HepG2 (cell line): ENCODE measurements at regions not wholly inside any gene's neighbourhood (a gene's known extent, or its start where the extent isn't known, plus 50 kb on each side); places are given as distances from the start of the nearest gene placed in this dataset.

Experiments used
- ATAC-seq: fragments of 200-7000 bp; cut with Tn5 transposase; 3 replicates; pipeline ENCODE4 v1.9.1; 2020; ENCODE audit warnings: mild to moderate bottlenecking, moderate library complexity
- BruUV-seq: library from RNA; stranded (reverse); fragments of 400-500 nt; replicated peaks from 2 replicates; lab custom pipeline; 2021; lab: Mats Ljungman, UMichigan
- CTCF ChIA-PET: fragments of 300-600 bp; formaldehyde crosslinking; extraction: SDS; loops from one replicate; lab custom pipeline; 2021; ENCODE audit warnings: low total read pairs, inconsistent platforms, low intra/inter-chr PET ratio; lab: Yijun Ruan, JAX
- POLR2A ChIA-PET: fragments of 350-600 bp; sonication (Branson Sonifier 250); formaldehyde crosslinking; loops from one replicate; lab custom pipeline; 2020; ENCODE audit warnings: antibody characterized with exemption, inconsistent platforms; lab: Yijun Ruan, JAX
- DNase-seq: peaks from one replicate; pipeline ENCODE4 v3.0.0-alpha.2; 2015; ENCODE audit warnings: low spot score
- FAIRE-seq: peaks from 3 replicates; lab custom pipeline; 2011; peaks lifted over from hg19 to GRCh38; lab: Jason Lieb, UNC
- H2AFZ ChIP-seq: one replicate; pipeline ENCODE4 v1.6.1; 2011; ENCODE audit warnings: low read length, inconsistent platforms
- H3K27ac ChIP-seq: fragments of 300-600 bp; 3 replicates; pipeline ENCODE4 v1.8.0; 2011; ENCODE audit warnings: mixed run types, mild to moderate bottlenecking, mixed read lengths, low read length, inconsistent platforms; ENCODE audit not compliant: insufficient read depth; ENCODE audit errors: extremely low read length
- H3K27me3 ChIP-seq, 2 experiments: fragments of 200-600 bp in 1 of 2; 2 replicates in 1 of 2; 3 replicates in 1 of 2; pipeline versions ENCODE4 v1.6.0 to v1.8.0; 2011; ENCODE audit warnings: low read length in 2 of 2, mild to moderate bottlenecking in 2 of 2, moderate library complexity in 2 of 2, inconsistent platforms in 1 of 2; ENCODE audit not compliant: insufficient read depth in 2 of 2, control insufficient read depth in 1 of 2
- H3K36me3 ChIP-seq, 2 experiments: fragments of 200-600 bp in 1 of 2; replicated peaks in 1 of 2; 2 replicates in 1 of 2; 3 replicates in 1 of 2; pipeline versions ENCODE4 v1.5.1 to v1.8.0; 2011; ENCODE audit warnings: low read length in 2 of 2, inconsistent platforms in 1 of 2; ENCODE audit not compliant: insufficient read depth in 2 of 2, control insufficient read depth in 1 of 2
- H3K4me1 ChIP-seq: 2 replicates; pipeline ENCODE4 v1.5.1; 2012; ENCODE audit warnings: low read length, inconsistent platforms; ENCODE audit not compliant: insufficient read depth
- H3K4me2 ChIP-seq: 2 replicates; pipeline ENCODE4 v1.6.0; 2011; ENCODE audit warnings: low read depth, low read length, inconsistent platforms
- H3K4me3 ChIP-seq, 3 experiments: fragments of 200-600 bp in 1 of 3; sonication (generic), shearing (Covaris generic) in 1 of 3; replicated peaks in 1 of 3; 2 replicates each; pipeline ENCODE4 v1.5.1; 2011 to 2016; ENCODE audit warnings: low read length in 3 of 3, inconsistent platforms in 2 of 3, low read depth in 2 of 3, mild to moderate bottlenecking in 2 of 3, control low read depth in 1 of 3, mixed read lengths in 1 of 3; ENCODE audit not compliant: insufficient read depth in 1 of 3
- H3K79me2 ChIP-seq: one replicate; pipeline ENCODE4 v1.6.1; 2011; ENCODE audit warnings: low read length, inconsistent platforms; ENCODE audit not compliant: insufficient read depth
- H3K9ac ChIP-seq: 2 replicates; pipeline ENCODE4 v1.6.0; 2011; ENCODE audit warnings: mild to moderate bottlenecking, low read depth, low read length, inconsistent platforms; ENCODE audit not compliant: insufficient read depth
- H3K9me3 ChIP-seq: 2 replicates; pipeline ENCODE4 v1.5.1; 2012; ENCODE audit warnings: mild to moderate bottlenecking, low read length
- H4K20me1 ChIP-seq: 2 replicates; pipeline ENCODE4 v1.6.0; 2011; ENCODE audit warnings: inconsistent platforms, mild to moderate bottlenecking, low read length, moderate library complexity; ENCODE audit not compliant: insufficient read depth
- ATRX ChIP-seq: sonication (generic); formaldehyde crosslinking; IDR thresholded peaks from 2 replicates; pipeline ENCODE4 v1.4.0; 2020; ENCODE audit warnings: missing genetic modification reagents, borderline replicate concordance
- CENPT ChIP-seq: sonication (generic); formaldehyde crosslinking; IDR thresholded peaks from 2 replicates; pipeline ENCODE4 v1.8.0; 2022; ENCODE audit warnings: low read depth, mild to moderate bottlenecking, moderate library complexity, missing genetic modification reagents
- GPN1 ChIP-seq: sonication (generic); formaldehyde crosslinking; IDR thresholded peaks from 2 replicates; pipeline ENCODE4 v1.5.1; 2020; ENCODE audit warnings: missing genetic modification reagents, borderline replicate concordance
- HDAC1 ChIP-seq: sonication (generic); formaldehyde crosslinking; IDR thresholded peaks from 2 replicates; pipeline ENCODE4 v1.5.1; 2020; ENCODE audit warnings: mild to moderate bottlenecking, missing genetic modification reagents
- HNF4A ChIP-seq: sonication (generic); formaldehyde crosslinking; IDR thresholded peaks from 2 replicates; pipeline ENCODE4 v1.4.0; 2020; ENCODE audit warnings: missing genetic modification reagents
- KLF12 ChIP-seq: sonication (generic); formaldehyde crosslinking; IDR thresholded peaks from 2 replicates; pipeline ENCODE4 v1.4.0; 2020; ENCODE audit warnings: missing genetic modification reagents, borderline replicate concordance
- NFE2L2 ChIP-seq: fragments of 150-350 bp; IDR thresholded peaks from 2 replicates; pipeline ENCODE4 v1.6.1; 2014; ENCODE audit warnings: low read length
- POLR2AphosphoS2 ChIP-seq: IDR thresholded peaks from 2 replicates; pipeline ENCODE4 v1.6.1; 2011; ENCODE audit warnings: low read depth, low read length, improper control_type of control experiment
- RBM22 ChIP-seq: fragments of 200-400 bp; formaldehyde crosslinking; optimal IDR thresholded peaks from 2 replicates; pipeline ENCODE3; 2017; ENCODE audit warnings: mild to moderate bottlenecking, low read length, moderate library complexity
- SPEN ChIP-seq: sonication (generic); formaldehyde crosslinking; IDR thresholded peaks from 2 replicates; pipeline ENCODE4 v1.5.1; 2020; ENCODE audit warnings: low read depth, mild to moderate bottlenecking, missing genetic modification reagents
- ZNF891 ChIP-seq: sonication (generic); formaldehyde crosslinking; IDR thresholded peaks from 2 replicates; pipeline ENCODE4 v1.5.0; 2020; ENCODE audit warnings: mild to moderate bottlenecking, missing genetic modification reagents
- WGBS: methylation state at CpG from one replicate; pipeline ENCODE4 v1.1.6; 2017; ENCODE audit warnings: low lambda C conversion rate; 5-methylcytosine and 5-hydroxymethylcytosine counted together
- in situ Hi-C: cut with HindIII; loops from 2 replicates; pipeline ENCODE4 v1.10.0; 2017; ENCODE audit warnings: low pct_unique_long_range_greater_than_20kb; ENCODE audit not compliant: extremely low pct_ligation_motif_present
- intact Hi-C: fragments of 100-400 bp; cut with micrococcal nuclease; formaldehyde crosslinking; loops from one replicate; pipeline ENCODE4 v1.10.0; 2022; ENCODE audit not compliant: unreplicated experiment
- TF ChIP-seq, protein P1 (sequence below): sonication (generic); formaldehyde crosslinking; IDR thresholded peaks from 2 replicates; pipeline ENCODE4 v1.5.0; 2020; ENCODE audit warnings: mild to moderate bottlenecking, missing genetic modification reagents
- TF ChIP-seq, protein P2 (sequence below): IDR thresholded peaks from 2 replicates; pipeline ENCODE4 v1.6.1; 2012; ENCODE audit warnings: low read depth, low read length, improper control_type of control experiment
- TF ChIP-seq, protein P3 (sequence below): IDR thresholded peaks from 2 replicates; pipeline ENCODE4 v1.6.1; 2016; ENCODE audit warnings: control low read depth
- TF ChIP-seq, protein P4 (sequence below): sonication (generic); formaldehyde crosslinking; IDR thresholded peaks from 2 replicates; pipeline ENCODE4 v1.5.1; 2020; ENCODE audit warnings: mild to moderate bottlenecking, moderate library complexity, missing genetic modification reagents
- TF ChIP-seq, protein P5 (sequence below): sonication (generic); formaldehyde crosslinking; IDR thresholded peaks from 2 replicates; pipeline ENCODE4 v1.5.1; 2020; ENCODE audit warnings: mild to moderate bottlenecking, missing genetic modification reagents, borderline replicate concordance

DNA sequence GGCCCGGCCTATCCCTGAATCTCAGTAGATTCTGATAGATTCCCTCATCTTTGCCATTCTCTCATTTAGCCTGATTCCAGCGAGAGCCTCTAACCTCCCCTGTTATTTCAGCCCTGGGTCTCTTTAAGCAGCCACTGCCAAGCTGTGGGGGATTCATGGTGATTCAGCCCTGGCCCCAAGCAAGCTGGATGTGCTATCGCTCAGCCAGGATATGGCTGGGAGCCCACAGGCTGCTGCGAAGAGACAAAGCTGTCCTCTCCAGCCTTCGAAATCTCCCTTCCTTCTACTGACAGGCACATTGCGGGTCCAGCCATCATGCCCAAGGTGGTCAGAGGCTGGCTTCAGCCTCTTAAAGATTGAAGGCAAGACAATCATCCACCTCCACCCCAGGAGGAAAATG lies 394.1 kb downstream of the SOX9 start (continued):
- TF ChIP-seq, protein P1, sequence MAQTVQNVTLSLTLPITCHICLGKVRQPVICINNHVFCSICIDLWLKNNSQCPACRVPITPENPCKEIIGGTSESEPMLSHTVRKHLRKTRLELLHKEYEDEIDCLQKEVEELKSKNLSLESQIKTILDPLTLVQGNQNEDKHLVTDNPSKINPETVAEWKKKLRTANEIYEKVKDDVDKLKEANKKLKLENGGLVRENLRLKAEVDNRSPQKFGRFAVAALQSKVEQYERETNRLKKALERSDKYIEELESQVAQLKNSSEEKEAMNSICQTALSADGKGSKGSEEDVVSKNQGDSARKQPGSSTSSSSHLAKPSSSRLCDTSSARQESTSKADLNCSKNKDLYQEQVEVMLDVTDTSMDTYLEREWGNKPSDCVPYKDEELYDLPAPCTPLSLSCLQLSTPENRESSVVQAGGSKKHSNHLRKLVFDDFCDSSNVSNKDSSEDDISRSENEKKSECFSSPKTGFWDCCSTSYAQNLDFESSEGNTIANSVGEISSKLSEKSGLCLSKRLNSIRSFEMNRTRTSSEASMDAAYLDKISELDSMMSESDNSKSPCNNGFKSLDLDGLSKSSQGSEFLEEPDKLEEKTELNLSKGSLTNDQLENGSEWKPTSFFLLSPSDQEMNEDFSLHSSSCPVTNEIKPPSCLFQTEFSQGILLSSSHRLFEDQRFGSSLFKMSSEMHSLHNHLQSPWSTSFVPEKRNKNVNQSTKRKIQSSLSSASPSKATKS (CRISPR knock-in tag), result no peak
- TF ChIP-seq POLR2AphosphoS2 (no peak), HDAC1 (no peak), CENPT (CRISPR knock-in tag) (no peak), HNF4A (CRISPR knock-in tag) (no peak), ZNF891 (CRISPR knock-in tag) (no peak), RBM22 (no peak), KLF12 (no peak)
- TF ChIP-seq, protein P2, sequence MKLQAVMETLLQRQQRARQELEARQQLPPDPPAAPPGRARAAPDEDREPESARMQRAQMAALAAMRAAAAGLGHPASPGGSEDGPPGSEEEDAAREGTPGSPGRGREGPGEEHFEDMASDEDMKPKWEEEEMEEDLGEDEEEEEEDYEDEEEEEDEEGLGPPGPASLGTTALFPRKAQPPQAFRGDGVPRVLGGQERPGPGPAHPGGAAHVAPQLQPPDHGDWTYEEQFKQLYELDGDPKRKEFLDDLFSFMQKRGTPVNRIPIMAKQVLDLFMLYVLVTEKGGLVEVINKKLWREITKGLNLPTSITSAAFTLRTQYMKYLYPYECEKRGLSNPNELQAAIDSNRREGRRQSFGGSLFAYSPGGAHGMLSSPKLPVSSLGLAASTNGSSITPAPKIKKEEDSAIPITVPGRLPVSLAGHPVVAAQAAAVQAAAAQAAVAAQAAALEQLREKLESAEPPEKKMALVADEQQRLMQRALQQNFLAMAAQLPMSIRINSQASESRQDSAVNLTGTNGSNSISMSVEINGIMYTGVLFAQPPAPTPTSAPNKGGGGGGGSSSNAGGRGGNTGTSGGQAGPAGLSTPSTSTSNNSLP, result no peak

DNA sequence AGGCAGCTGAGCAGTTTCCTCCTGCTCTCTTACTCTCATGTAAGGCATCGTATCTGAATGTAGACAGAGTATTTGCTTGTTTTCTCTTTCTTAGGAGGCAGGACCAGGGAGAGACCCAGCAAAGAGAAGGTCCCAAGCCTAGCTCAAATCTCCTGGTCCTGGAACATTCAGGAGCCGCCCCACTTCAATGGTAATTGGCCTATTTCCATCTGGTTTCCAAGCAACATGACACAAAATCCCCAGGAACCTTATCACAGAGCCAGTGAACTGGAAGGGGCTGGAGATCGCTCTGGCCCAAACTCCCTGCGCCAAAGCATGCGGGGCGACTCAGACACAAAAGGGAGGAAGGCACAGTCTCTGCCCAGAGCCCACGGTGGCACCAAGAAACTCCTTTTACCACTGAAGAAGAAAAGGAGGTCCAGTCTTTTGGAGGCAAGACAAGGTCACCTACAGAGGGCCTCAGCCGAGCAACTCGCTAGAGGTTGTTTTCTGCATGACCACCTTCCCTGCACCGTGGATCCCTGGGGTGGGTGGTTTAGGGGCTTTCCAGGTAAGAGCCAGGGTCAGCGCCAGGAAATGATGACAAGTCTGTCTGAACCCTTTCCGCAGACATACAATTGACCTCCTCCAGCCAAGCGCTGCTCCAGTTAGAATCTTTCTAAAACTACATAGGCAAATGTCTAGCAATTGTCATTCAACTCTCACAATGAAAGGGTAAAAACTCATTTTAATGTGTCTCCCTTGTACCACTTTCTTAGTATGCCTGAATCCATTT lies 394.7 kb downstream of the SOX9 start:
- intact Hi-C loops, result no loop called here
- Histone ChIP-seq H4K20me1 (peaks cover 16% of the 10 kb centered on the region), H3K9me3 (no peaks in the 10 kb centered on the region), H3K9ac (no peak overlapping the region), H3K27ac (no peak overlapping the region), H3K27me3 (no peaks in the 10 kb centered on the region), H3K79me2 (peaks cover 83% of the 10 kb centered on the region), H3K4me3 (no peak overlapping the region), H3K4me2 (no peak overlapping the region), H3K4me1 (peaks cover 87% of the 10 kb centered on the region), H2AFZ (no peak overlapping the region), H3K36me3 (no peaks in the 10 kb centered on the region)
- ChIA-PET POLR2A (interaction anchor here (0.9 to 1.1 kb wide), 2 partner anchors 13 kb away, joined by 4 to 6 read pairs; no protein-coding TSS in a partner anchor), CTCF (no interaction called here)
- in situ Hi-C loops, result loop anchor here (5.0 kb wide), 1 partner anchor 393 kb away; the partner anchor contains the start of gene SOX9
- FAIRE-seq (no peak), ATAC-seq (no peak), DNase-seq (no peak)
- no TSS peak for BruUV-seq
- WGBS, result 94% methylated on average over 13 of the region's 13 CpGs
- TF ChIP-seq SPEN (CRISPR knock-in tag) (no peak), GPN1 (no peak), NFE2L2 (no peak), ATRX (no peak)
- TF ChIP-seq, protein P3, sequence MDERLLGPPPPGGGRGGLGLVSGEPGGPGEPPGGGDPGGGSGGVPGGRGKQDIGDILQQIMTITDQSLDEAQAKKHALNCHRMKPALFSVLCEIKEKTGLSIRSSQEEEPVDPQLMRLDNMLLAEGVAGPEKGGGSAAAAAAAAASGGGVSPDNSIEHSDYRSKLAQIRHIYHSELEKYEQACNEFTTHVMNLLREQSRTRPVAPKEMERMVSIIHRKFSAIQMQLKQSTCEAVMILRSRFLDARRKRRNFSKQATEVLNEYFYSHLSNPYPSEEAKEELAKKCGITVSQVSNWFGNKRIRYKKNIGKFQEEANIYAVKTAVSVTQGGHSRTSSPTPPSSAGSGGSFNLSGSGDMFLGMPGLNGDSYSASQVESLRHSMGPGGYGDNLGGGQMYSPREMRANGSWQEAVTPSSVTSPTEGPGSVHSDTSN (CRISPR knock-in tag), result no peak
- TF ChIP-seq, protein P4, sequence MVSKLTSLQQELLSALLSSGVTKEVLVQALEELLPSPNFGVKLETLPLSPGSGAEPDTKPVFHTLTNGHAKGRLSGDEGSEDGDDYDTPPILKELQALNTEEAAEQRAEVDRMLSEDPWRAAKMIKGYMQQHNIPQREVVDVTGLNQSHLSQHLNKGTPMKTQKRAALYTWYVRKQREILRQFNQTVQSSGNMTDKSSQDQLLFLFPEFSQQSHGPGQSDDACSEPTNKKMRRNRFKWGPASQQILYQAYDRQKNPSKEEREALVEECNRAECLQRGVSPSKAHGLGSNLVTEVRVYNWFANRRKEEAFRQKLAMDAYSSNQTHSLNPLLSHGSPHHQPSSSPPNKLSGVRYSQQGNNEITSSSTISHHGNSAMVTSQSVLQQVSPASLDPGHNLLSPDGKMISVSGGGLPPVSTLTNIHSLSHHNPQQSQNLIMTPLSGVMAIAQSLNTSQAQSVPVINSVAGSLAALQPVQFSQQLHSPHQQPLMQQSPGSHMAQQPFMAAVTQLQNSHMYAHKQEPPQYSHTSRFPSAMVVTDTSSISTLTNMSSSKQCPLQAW (CRISPR knock-in tag), result no peak
- TF ChIP-seq, protein P5, sequence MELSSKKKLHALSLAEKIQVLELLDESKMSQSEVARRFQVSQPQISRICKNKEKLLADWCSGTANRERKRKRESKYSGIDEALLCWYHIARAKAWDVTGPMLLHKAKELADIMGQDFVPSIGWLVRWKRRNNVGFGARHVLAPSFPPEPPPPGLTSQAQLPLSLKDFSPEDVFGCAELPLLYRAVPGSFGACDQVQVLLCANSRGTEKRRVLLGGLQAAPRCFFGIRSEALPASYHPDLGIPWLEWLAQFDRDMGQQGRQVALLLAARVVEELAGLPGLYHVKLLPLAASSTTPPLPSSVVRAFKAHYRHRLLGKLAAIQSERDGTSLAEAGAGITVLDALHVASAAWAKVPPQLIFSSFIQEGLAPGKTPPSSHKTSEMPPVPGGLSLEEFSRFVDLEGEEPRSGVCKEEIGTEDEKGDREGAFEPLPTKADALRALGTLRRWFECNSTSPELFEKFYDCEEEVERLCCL (CRISPR knock-in tag), result no peak
